RWPE2 (cell line): ENCODE measurements at regions not wholly inside any gene's neighbourhood (a gene's known extent, or its start where the extent isn't known, plus 50 kb on each side); places are given as distances from the start of the nearest gene placed in this dataset.

Experiments used
- ATAC-seq: fragments of 200-7000 bp; cut with Tn5 transposase; 3 replicates; pipeline ENCODE4 v1.9.1; 2021; ENCODE audit warnings: low read depth
- DNase-seq: peaks from one replicate; pipeline ENCODE4 v3.0.0-alpha.2; 2020; ENCODE audit warnings: low spot score
- H3K27ac ChIP-seq: fragments of 450-650 bp; 2 replicates; pipeline ENCODE4 v1.5.1; 2017; ENCODE audit warnings: mild to moderate bottlenecking; ENCODE audit not compliant: poor library complexity, severe bottlenecking
- H3K27me3 ChIP-seq: fragments of 250-450 bp; sonication (Bioruptor Pico); 2 replicates; pipeline ENCODE4 v1.5.1; 2021; ENCODE audit warnings: mild to moderate bottlenecking, moderate library complexity; ENCODE audit not compliant: insufficient read depth, poor library complexity, severe bottlenecking
- H3K36me3 ChIP-seq: fragments of 250-450 bp; sonication (Bioruptor Pico); 2 replicates; pipeline ENCODE4 v1.5.1; 2020; ENCODE audit warnings: low read depth, mild to moderate bottlenecking, moderate library complexity
- H3K4me1 ChIP-seq: fragments of 250-450 bp; sonication (Bioruptor Pico); 2 replicates; pipeline ENCODE4 v1.5.1; 2021; ENCODE audit warnings: mild to moderate bottlenecking, moderate library complexity; ENCODE audit not compliant: insufficient read depth, poor library complexity, severe bottlenecking
- H3K4me3 ChIP-seq: fragments of 250-450 bp; sonication (Bioruptor Pico); 2 replicates; pipeline ENCODE4 v1.5.1; 2021; ENCODE audit warnings: mild to moderate bottlenecking, moderate library complexity; ENCODE audit not compliant: severe bottlenecking
- H3K9me3 ChIP-seq: fragments of 250-450 bp; sonication (Bioruptor Pico); 2 replicates; pipeline ENCODE4 v1.5.1; 2021; ENCODE audit warnings: mild to moderate bottlenecking, moderate library complexity; ENCODE audit not compliant: severe bottlenecking
- TF ChIP-seq, protein P1 (sequence below): fragments of 450-650 bp; IDR thresholded peaks from one replicate; pipeline ENCODE4 v1.5.1; 2017; ENCODE audit warnings: mild to moderate bottlenecking, moderate library complexity; ENCODE audit not compliant: poor library complexity, severe bottlenecking

DNA sequence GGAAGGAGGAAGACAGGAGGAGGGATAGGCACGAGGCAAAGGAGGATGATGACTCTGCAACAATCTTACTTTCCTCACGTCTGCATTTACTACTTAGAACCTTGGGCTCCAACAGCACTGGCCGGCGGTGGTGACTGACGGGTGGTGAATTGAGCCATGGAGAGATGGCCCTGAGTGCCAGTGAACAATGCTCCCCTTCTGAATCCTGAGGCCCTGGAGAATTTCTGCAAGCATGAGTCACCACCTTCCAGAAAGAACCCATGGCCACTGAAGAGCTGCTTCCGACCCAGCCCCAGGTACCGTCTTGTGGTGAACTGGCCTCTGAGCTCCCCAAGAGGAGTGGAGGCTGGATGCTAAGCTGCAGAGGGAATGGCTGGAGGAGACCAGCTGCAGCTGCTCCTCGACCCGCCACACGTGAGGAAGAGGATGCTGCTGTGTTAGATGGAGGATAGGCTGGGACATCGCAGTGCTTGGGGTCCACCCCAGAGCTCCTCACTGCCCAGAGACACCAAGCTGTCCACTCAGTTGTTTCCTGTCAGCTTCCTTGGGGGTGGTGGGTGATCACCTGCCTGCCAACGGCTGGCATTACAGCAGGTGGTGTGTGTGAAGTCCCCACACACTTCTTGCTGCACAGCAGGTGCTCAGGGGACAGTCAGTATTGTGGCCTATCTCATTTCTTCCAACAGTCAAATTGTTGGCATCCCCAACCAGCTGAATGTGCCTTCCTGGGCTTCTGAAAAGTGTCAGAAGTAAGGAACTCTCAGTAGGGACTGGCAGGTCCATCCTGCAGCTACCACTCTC is 186.5 kb upstream of the ID2 start:
- DNase-seq, result no peak
- TF ChIP-seq, protein P1, sequence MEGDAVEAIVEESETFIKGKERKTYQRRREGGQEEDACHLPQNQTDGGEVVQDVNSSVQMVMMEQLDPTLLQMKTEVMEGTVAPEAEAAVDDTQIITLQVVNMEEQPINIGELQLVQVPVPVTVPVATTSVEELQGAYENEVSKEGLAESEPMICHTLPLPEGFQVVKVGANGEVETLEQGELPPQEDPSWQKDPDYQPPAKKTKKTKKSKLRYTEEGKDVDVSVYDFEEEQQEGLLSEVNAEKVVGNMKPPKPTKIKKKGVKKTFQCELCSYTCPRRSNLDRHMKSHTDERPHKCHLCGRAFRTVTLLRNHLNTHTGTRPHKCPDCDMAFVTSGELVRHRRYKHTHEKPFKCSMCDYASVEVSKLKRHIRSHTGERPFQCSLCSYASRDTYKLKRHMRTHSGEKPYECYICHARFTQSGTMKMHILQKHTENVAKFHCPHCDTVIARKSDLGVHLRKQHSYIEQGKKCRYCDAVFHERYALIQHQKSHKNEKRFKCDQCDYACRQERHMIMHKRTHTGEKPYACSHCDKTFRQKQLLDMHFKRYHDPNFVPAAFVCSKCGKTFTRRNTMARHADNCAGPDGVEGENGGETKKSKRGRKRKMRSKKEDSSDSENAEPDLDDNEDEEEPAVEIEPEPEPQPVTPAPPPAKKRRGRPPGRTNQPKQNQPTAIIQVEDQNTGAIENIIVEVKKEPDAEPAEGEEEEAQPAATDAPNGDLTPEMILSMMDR, result no peak
- no peak overlapping the region for H3K4me3 ChIP-seq
- no peak overlapping the region for H3K27ac ChIP-seq
- no peaks in the 10 kb centered on the region for H3K36me3 ChIP-seq
- H3K4me1 ChIP-seq, result no peaks in the 10 kb centered on the region
- no peaks in the 10 kb centered on the region for H3K9me3 ChIP-seq
- ATAC-seq, result no peak
- no peaks in the 10 kb centered on the region for H3K27me3 ChIP-seq

DNA sequence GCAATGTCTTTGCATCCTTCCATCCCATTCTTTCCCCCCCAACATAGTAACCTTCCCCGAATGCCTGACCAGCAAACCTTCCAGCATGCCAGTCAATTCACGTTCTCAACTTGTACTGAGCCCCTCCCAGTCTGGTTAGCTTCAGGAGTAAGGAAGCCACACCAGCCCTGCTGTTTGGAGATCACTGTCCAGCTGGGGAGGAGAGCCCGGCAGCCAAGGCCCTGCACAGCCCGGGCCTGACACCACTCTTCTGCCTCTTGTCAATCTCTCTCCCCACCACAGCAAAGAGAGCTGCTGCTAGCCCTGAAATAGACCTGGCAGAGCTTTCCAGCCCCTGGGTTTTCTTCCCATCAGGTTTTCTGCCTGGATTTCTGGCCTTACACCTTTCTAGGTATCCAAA is 185.8 kb upstream of the ID2 start:
- no peaks in the 10 kb centered on the region for H3K27me3 ChIP-seq
- no peak for ATAC-seq
- no peak for DNase-seq
- H3K9me3 ChIP-seq, result no peaks in the 10 kb centered on the region
- H3K27ac ChIP-seq, result no peak overlapping the region
- TF ChIP-seq, protein P1, result no peak
- H3K4me3 ChIP-seq, result no peak overlapping the region
- H3K4me1 ChIP-seq, result no peaks in the 10 kb centered on the region
- H3K36me3 ChIP-seq, result no peaks in the 10 kb centered on the region

DNA sequence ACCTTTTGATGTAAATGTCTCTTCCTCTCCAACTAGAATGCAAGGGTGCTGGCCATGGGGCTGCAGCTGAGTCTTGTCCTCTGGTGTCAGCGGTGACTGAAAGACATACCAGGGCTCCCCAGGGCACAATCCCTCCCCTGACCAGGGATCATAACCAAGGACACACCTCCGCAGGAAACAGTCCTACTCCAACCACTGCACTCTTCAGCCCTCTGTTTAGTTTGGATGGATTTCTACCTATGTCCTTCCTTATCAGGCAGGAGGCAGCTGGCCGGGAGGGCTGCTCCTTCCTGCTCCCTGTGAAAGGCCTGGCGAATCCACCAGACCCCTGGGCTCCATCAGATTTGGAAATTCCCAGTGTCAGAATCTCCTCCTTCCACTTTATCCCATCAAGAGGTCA is 185.2 kb upstream of the ID2 start:
- no peaks in the 10 kb centered on the region for H3K4me1 ChIP-seq

DNA sequence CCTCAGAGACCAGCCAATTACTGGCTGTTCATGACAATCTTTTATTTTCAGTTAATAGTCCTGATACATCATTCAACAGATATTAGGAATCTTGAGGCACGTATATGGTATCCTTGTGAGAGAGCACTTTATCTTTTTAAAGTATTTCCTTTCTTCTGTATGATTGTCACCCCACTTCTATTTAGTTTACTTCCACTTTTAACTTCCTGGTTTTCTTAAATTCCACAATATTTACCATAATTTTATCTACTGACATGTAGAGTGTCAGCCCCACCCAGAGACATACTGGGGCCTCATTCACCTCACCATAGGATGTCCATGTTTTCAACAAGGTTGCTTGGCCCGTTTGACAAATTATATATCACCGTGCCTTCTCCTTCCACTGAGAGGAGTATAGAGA is 182.9 kb upstream of the ID2 start:
- Histone ChIP-seq H3K4me1 (no peaks in the 10 kb centered on the region), H3K4me3 (no peak overlapping the region), H3K27ac (no peak overlapping the region), H3K27me3 (no peaks in the 10 kb centered on the region), H3K36me3 (no peaks in the 10 kb centered on the region), H3K9me3 (no peaks in the 10 kb centered on the region)
- no peak for DNase-seq
- ATAC-seq, result no peak
- TF ChIP-seq, protein P1, result no peak

More for the DNA sequence above, 185.2 kb upstream of the ID2 start:
- Histone ChIP-seq H3K27ac (no peak overlapping the region), H3K27me3 (no peaks in the 10 kb centered on the region), H3K9me3 (no peaks in the 10 kb centered on the region), H3K36me3 (no peaks in the 10 kb centered on the region), H3K4me3 (no peak overlapping the region)
- TF ChIP-seq, protein P1, result no peak
- ATAC-seq, result no peak
- no peak for DNase-seq
